Heart right ventricle (tissue), 16 donors: ENCODE measurements at regions not wholly inside any gene's neighbourhood (a gene's known extent, or its start where the extent isn't known, plus 50 kb on each side); places are given as distances from the start of the nearest gene placed in this dataset.

ENCODE experiments used
- ATAC-seq, 8 donors: fragments of 200-7000 bp; cut with Tn5 transposase; one replicate each; pipeline ENCODE4 v1.9.1; 2020; ENCODE audit warnings: mild to moderate bottlenecking in 8 of 8, moderate library complexity in 8 of 8, moderate number of reproducible peaks in 1 of 8
- DNase-seq, 2 donors: peaks; one replicate each; pipeline ENCODE4 v3.0.0-alpha.2; 2020
- H3K27ac ChIP-seq, 10 donors: fragments of 200-600 bp; sonication (generic) in 2 of 10; one replicate each; pipeline versions ENCODE4 v1.5.0 to v1.8.0; 2020 to 2022; ENCODE audit warnings: mild to moderate bottlenecking in 3 of 10
- H3K27me3 ChIP-seq, 7 donors: fragments of 200-600 bp; one replicate each; pipeline ENCODE4 v1.8.0; 2021 to 2022; ENCODE audit warnings: mild to moderate bottlenecking in 2 of 7
- H3K36me3 ChIP-seq, 9 donors: fragments of 200-600 bp; sonication (generic) in 1 of 9; one replicate each; pipeline versions ENCODE4 v1.5.0 to v1.8.0; 2020 to 2022; ENCODE audit warnings: mild to moderate bottlenecking in 2 of 9
- H3K4me1 ChIP-seq, 9 donors: fragments of 200-600 bp; sonication (generic) in 1 of 9; one replicate each; pipeline versions ENCODE4 v1.5.0 to v1.8.0; 2020 to 2022; ENCODE audit warnings: mild to moderate bottlenecking in 4 of 9
- H3K4me3 ChIP-seq, 10 donors: fragments of 200-600 bp; sonication (generic) in 2 of 10; one replicate each; pipeline versions ENCODE4 v1.5.0 to v1.8.0; 2020 to 2022; ENCODE audit warnings: mild to moderate bottlenecking in 7 of 10, moderate library complexity in 2 of 10
- H3K9me3 ChIP-seq, 11 donors: fragments of 200-600 bp in 10 of 11; sonication (generic) in 2 of 11; one replicate each; pipeline versions ENCODE4 v1.5.0 to v1.8.0; 2013 to 2022; ENCODE audit warnings: mild to moderate bottlenecking in 2 of 11, control low read depth in 1 of 11, moderate library complexity in 1 of 11
- CTCF ChIP-seq, 9 donors: fragments of 200-600 bp; sonication (generic) in 2 of 9; IDR thresholded peaks; one replicate each; pipeline versions ENCODE4 v1.5.0 to v1.8.0; 2021 to 2022; ENCODE audit warnings: antibody characterized with exemption in 9 of 9, mild to moderate bottlenecking in 5 of 9, moderate library complexity in 1 of 9
- WGBS, 2 donors: extraction: QIAGEN DNeasy Blood & Tissue Kit; methylation state at CpG; one replicate each; pipeline ENCODE4 v1.1.7; 2013; ENCODE audit warnings: inconsistent platforms in 1 of 2; 5-methylcytosine and 5-hydroxymethylcytosine counted together
- intact Hi-C, 10 donors: fragments of 100-400 bp; cut with DNase I; formaldehyde crosslinking; loops; one replicate each; pipeline versions ENCODE4 v1.11.1 to v1.14.2; 2022
- donor health status: Arrhythmogenic right ventricular cardiomyopathy.
- donor health status: ischemic (EF 13 %, LVEDD 7.1; RV severe dilation, severe dysfunction).
- donor health status: healthy with polysubstance abuse.
- donor health status: DM: no; HTN: yes; CAD: no.
- donor health status: DM: no; HTN: no; CAD: no.
- donor health status: ischemic (EF 25% LVEDD 6.9; RV normal size, moderate dysfunction).
- donor health status: ischemic (EF 25% LVEDD 5.7; RV mildly dilated, moderate dysfunction).
- donor health status: healthy.
- donor health status: DM: yes; HTN: yes; CAD: no.
- donor health status: Ischemic cardiomyopathy.
- donor health status: ischemic (EF 35%, LVEDD 5.7; RV mildly dilated, moderate dysfunction).
- donor health status: nonischemic (EF 11% LVEDD 7.7; RV severe dilation, severe dysfunction).
- donor health status: DM: yes; HTN: yes; CAD: no.
- donor health status: PGD.
- donor health status: ischemic (EF 29% LVEDD 5.4; RV normal size, mild dysfunction).
- donor health status: nonischemic (EF 23%, LVEDD 6.1; RV moderate dilation, normal function).

- no peak overlapping the region for H3K27ac ChIP-seq
- 84 to 85% methylated on average over 5 of the region's 5 CpGs for WGBS, 2 donors
- ATAC-seq (no peak), DNase-seq (no peak)
- TF ChIP-seq CTCF (IDR thresholded peaks at IDR 0.05): no peak
- H3K27me3 ChIP-seq: peaks cover 0 to 28% (median 4%) of the 10 kb centered on the region in 7 donors
- no peak overlapping the region for H3K4me3 ChIP-seq
- no peaks in the 10 kb centered on the region for H3K9me3 ChIP-seq
- intact Hi-C loops: no loop called here
- H3K36me3 ChIP-seq: no peaks in the 10 kb centered on the region
- H3K4me1 ChIP-seq: no peaks in the 10 kb centered on the region
Measured at GRCh38 chr3:42345811-42346210, 64.6 kb downstream of the LYZL4 start.

GRCh38 chr3:42340466-42340865, 69.9 kb downstream of the LYZL4 start:
- no peak for TF ChIP-seq CTCF (IDR thresholded peaks at IDR 0.05)

GRCh38 chr3:42339321-42339720, 71.1 kb downstream of the LYZL4 start:
- intact Hi-C loops: no loop called here
- no peak overlapping the region for H3K4me3 ChIP-seq
- no peaks in the 10 kb centered on the region for H3K4me1 ChIP-seq
- H3K27me3 ChIP-seq: peaks cover 0 to 29% (median 6%) of the 10 kb centered on the region in 7 donors
- whole genome bisulfite sequencing, 2 donors: 89 to 94% methylated on average over 3 of the region's 3 CpGs
- ATAC-seq (no peak), DNase-seq (no peak)
- TF ChIP-seq CTCF (IDR thresholded peaks at IDR 0.05): no peak
- no peaks in the 10 kb centered on the region for H3K9me3 ChIP-seq
- H3K27ac ChIP-seq: no peak overlapping the region
- no peaks in the 10 kb centered on the region for H3K36me3 ChIP-seq

More at GRCh38 chr3:42340466-42340865, 69.9 kb downstream of the LYZL4 start:
- ATAC-seq (no peak), DNase-seq (no peak)
- intact Hi-C loops: no loop called here
- Histone ChIP-seq H3K36me3 (no peaks in the 10 kb centered on the region), H3K4me1 (no peaks in the 10 kb centered on the region), H3K27ac (no peak overlapping the region), H3K9me3 (no peaks in the 10 kb centered on the region), H3K4me3 (no peak overlapping the region), H3K27me3 (peaks cover 0 to 29% (median 6%) of the 10 kb centered on the region in 7 donors)

- no peaks in the 10 kb centered on the region for H3K36me3 ChIP-seq
- TF ChIP-seq CTCF (IDR thresholded peaks at IDR 0.05): no peak
- no peaks in the 10 kb centered on the region for H3K4me1 ChIP-seq
- H3K27me3 ChIP-seq: peaks cover 0 to 29% (median 6%) of the 10 kb centered on the region in 7 donors
- ATAC-seq: no peak
- DNase-seq: no peak
- H3K27ac ChIP-seq: no peak overlapping the region
- no peaks in the 10 kb centered on the region for H3K9me3 ChIP-seq
- intact Hi-C loops: no loop called here
- no peak overlapping the region for H3K4me3 ChIP-seq
- 78 to 85% methylated on average over 1 of the region's 1 CpG for WGBS, 2 donors
Measured at GRCh38 chr3:42336103-42336502, 70.1 kb upstream of the CCK start.

GRCh38 chr3:42317137-42317536, 51.2 kb upstream of the CCK start:
- DNase-seq (no peak), ATAC-seq (no peak)
- no peak overlapping the region for H3K4me3 ChIP-seq
- H3K27me3 ChIP-seq: no peaks in the 10 kb centered on the region
- H3K4me1 ChIP-seq: no peaks in the 10 kb centered on the region
- H3K36me3 ChIP-seq: no peaks in the 10 kb centered on the region
- intact Hi-C loops: no loop called here
- peaks cover 0 to 59% (median 14%) of the 10 kb centered on the region in 11 donors for H3K9me3 ChIP-seq
- H3K27ac ChIP-seq: no peak overlapping the region
- no peak for TF ChIP-seq CTCF (IDR thresholded peaks at IDR 0.05)
